ENCODE measurements at regions not wholly inside any gene's neighbourhood (a gene's known extent, or its start where the extent isn't known, plus 50 kb on each side); places are given as distances from the start of the nearest gene placed in this dataset.
"Not testable (repeated sequence)": the region's sequence is repeated elsewhere in the genome, so short reads cannot be mapped to it uniquely, and the experiment has no call there.

DNA sequence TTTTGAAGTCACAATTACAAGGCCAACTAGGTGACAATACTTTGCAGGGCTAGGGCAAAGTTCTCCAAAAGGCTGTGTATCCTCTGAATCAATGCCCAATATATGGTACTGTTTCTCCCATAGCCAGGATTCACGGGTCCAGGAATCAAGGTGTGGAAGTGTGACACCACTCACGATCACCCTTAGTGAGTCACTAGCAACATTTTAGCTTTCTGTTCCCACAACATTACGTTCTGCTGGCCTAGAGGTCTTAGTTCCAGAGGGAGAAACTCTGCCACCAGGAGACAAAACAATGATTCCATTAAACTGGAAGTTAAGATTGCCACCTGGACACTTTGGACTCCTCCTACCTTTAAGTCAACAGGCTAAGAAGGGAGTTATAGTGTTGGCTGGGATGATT, 88.5 kb upstream of the RANBP6 start:
- TF ChIP-seq, protein P1, sequence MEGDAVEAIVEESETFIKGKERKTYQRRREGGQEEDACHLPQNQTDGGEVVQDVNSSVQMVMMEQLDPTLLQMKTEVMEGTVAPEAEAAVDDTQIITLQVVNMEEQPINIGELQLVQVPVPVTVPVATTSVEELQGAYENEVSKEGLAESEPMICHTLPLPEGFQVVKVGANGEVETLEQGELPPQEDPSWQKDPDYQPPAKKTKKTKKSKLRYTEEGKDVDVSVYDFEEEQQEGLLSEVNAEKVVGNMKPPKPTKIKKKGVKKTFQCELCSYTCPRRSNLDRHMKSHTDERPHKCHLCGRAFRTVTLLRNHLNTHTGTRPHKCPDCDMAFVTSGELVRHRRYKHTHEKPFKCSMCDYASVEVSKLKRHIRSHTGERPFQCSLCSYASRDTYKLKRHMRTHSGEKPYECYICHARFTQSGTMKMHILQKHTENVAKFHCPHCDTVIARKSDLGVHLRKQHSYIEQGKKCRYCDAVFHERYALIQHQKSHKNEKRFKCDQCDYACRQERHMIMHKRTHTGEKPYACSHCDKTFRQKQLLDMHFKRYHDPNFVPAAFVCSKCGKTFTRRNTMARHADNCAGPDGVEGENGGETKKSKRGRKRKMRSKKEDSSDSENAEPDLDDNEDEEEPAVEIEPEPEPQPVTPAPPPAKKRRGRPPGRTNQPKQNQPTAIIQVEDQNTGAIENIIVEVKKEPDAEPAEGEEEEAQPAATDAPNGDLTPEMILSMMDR (IDR thresholded peaks at IDR 0.05; ENCODE audit: poor library complexity) = not testable (repeated sequence)
- TF ChIP-seq EZH2phosphoT487 (IDR thresholded peaks at IDR 0.05; ENCODE audit: low read depth, severe bottlenecking, unreplicated experiment) = not testable (repeated sequence)

Data from hepatocyte (in vitro differentiated cells).